ENCODE measurements at regions not wholly inside any gene's neighbourhood (a gene's known extent, or its start where the extent isn't known, plus 50 kb on each side); places are given as distances from the start of the nearest gene placed in this dataset.
A peak's percentile ranks its signal among the peaks of the same experiment; 100 is the strongest.

DNA sequence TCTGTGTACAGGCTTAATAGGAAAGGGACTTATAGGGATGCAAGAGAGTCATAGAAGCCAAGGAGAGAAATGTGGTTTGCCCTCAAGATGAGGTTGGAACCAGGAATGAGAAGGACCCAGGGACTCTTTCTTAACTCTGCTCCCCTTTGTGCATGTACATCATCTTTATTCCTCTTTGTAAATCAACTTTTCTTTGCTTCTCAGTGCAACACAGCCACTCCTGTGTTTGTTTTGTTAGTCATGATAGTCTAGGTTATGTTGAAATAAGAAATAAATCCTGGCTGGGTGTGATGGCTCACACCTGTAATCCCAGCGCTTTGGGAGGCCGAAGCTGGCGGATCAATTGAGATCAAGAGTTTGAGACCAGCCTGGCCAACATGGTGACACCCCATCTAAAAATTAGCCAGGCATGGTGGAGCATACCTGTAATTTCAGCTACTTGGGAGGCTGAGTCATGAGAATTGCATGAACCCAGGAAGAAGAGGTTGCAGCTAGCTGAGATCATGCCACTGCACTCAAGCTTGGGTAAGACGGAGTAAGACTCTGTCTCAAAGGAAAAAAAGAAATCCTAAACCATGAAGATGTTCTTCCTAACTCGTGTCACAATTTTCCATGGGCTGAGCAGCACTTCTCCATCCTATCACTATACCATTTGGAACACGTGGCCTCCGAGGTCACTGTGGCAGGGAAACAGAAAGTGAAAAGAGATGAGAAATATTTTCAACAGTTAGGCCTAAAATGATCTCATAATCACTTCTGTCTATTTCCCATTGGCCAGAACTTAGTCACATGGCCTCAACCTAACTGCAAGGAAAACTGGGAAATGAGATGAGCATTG lies 73.0 kb upstream of the TMEM17 start:
- TF ChIP-seq, protein P1, sequence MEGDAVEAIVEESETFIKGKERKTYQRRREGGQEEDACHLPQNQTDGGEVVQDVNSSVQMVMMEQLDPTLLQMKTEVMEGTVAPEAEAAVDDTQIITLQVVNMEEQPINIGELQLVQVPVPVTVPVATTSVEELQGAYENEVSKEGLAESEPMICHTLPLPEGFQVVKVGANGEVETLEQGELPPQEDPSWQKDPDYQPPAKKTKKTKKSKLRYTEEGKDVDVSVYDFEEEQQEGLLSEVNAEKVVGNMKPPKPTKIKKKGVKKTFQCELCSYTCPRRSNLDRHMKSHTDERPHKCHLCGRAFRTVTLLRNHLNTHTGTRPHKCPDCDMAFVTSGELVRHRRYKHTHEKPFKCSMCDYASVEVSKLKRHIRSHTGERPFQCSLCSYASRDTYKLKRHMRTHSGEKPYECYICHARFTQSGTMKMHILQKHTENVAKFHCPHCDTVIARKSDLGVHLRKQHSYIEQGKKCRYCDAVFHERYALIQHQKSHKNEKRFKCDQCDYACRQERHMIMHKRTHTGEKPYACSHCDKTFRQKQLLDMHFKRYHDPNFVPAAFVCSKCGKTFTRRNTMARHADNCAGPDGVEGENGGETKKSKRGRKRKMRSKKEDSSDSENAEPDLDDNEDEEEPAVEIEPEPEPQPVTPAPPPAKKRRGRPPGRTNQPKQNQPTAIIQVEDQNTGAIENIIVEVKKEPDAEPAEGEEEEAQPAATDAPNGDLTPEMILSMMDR (IDR thresholded peaks at IDR 0.05), result no peak
- no peaks in the 10 kb centered on the region for H3K9me3 ChIP-seq (ENCODE audit: control insufficient read depth, low read length)
- no peak overlapping the region for H3K4me3 ChIP-seq (ENCODE audit: low read depth, low read length)
- H3K4me2 ChIP-seq (ENCODE audit: low read length), result no peak overlapping the region
- no peaks in the 10 kb centered on the region for H3K4me1 ChIP-seq
- H3K9ac ChIP-seq, result no peak overlapping the region
- no peaks in the 10 kb centered on the region for H3K27me3 ChIP-seq (ENCODE audit: control insufficient read depth, insufficient read depth, low read length)
- H3K27ac ChIP-seq, result no peak overlapping the region
- no peak overlapping the region for H2AFZ ChIP-seq
- no peaks in the 10 kb centered on the region for H3K79me2 ChIP-seq
- H3K36me3 ChIP-seq (ENCODE audit: control insufficient read depth, insufficient read depth, low read length), result no peaks in the 10 kb centered on the region

DNA sequence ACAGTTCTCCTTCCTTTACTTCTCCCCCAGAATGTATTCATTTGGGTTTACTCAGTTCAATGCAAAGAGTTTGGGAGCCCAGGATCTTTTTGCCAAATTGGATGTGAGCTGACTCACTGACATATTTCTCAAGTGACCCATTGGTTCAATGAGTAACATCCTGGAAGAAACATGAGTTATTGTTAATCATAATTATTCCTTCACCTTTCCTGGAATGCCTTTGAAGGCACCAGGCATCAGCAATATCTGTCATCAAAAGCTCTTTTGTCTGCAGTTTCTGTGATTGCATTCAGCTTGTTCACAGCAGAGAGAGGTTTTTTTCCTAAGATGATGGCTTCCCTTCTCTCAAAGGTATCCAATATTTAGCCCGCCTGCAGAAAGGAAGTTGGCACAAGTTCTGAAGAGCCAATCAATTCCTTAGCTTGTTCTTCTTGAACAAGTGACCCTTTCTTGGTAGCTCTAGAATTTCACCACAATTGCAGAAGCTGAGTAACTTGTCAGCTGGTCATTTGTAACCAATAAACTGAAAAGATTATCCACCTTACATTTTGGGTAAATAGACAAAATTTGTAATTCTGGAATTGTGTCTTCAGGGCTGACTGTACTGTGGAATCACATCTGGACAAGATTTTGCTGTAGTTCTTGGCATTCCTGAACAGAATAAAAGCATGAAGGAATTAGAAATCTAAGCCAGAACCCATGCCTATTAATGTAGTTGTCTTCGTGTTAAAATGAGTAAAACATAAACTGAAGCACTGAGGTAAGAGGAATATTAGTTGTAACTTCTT lies 72.2 kb upstream of the TMEM17 start:
- Histone ChIP-seq H3K36me3 (ENCODE audit: control insufficient read depth, insufficient read depth, low read length) (no peaks in the 10 kb centered on the region), H3K4me3 (ENCODE audit: low read depth, low read length) (no peak overlapping the region), H3K4me2 (ENCODE audit: low read length) (no peak overlapping the region), H3K27ac (no peak overlapping the region), H3K9me3 (ENCODE audit: control insufficient read depth, low read length) (no peaks in the 10 kb centered on the region), H3K4me1 (no peaks in the 10 kb centered on the region), H2AFZ (peak overlapping the region; percentile 22), H3K27me3 (ENCODE audit: control insufficient read depth, insufficient read depth, low read length) (no peaks in the 10 kb centered on the region), H3K79me2 (no peaks in the 10 kb centered on the region), H3K9ac (no peak overlapping the region)
- TF ChIP-seq, protein P1 (IDR thresholded peaks at IDR 0.05), result no peak

DNA sequence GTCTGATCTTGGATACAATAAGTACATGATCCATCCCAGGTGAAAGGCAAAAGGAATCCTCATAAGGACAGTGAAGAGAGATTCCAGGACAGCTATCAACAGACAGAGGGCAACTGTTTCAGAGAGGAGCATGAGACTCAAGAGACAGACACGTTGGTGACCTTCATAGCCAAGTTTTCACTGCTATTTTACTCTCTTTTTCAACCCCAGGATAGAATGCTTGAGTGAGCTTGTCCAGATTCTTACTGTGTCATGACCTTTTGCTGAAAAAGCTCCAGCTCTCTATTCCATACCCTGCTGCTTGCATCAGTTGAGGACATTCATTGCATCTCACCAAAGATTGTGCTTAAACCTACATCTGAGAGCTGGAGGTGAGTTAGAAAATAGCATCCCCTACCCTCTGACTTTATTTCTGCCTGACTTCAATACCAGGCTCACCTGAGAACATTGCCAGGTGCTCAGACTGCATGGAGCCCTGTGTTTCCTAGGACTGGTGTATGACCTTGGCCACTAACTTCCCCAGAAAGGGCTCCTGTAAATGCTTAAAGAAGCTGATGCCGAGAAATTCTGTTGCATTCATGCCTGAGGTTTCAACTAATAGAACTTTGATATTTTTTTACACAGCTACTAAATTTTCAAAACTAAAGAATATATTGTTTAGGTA lies 70.4 kb upstream of the TMEM17 start:
- no peaks in the 10 kb centered on the region for H3K9me3 ChIP-seq (ENCODE audit: control insufficient read depth, low read length)
- H2AFZ ChIP-seq, result no peak overlapping the region
- H3K4me2 ChIP-seq (ENCODE audit: low read length), result no peak overlapping the region
- no peaks in the 10 kb centered on the region for H3K4me1 ChIP-seq
- no peak overlapping the region for H3K27ac ChIP-seq
- H3K9ac ChIP-seq, result no peak overlapping the region
- H3K4me3 ChIP-seq (ENCODE audit: low read depth, low read length), result no peak overlapping the region
- TF ChIP-seq, protein P1 (IDR thresholded peaks at IDR 0.05), result no peak
- no peaks in the 10 kb centered on the region for H3K27me3 ChIP-seq (ENCODE audit: control insufficient read depth, insufficient read depth, low read length)
- H3K79me2 ChIP-seq, result no peaks in the 10 kb centered on the region
- H3K36me3 ChIP-seq (ENCODE audit: control insufficient read depth, insufficient read depth, low read length), result no peaks in the 10 kb centered on the region

DNA sequence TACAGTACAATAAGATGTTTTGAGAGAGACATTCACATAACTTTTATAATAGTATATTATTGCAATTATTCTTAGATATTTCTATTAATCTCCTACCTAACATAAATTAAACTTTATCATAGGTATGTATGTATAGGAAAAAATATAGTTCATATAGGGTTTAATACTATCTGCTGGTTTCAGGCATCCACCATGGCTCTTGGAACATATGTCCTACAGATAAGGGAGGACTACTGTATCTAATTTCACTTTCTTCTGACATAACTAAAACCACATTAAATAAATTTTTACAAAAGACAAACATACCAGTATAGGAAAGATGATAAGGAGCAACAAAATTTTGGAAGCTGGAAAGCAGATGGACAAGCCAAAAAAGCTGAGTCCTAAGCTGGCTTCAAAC lies 67.9 kb upstream of the TMEM17 start:
- Histone ChIP-seq H3K27me3 (ENCODE audit: control insufficient read depth, insufficient read depth, low read length) (no peaks in the 10 kb centered on the region), H3K9me3 (ENCODE audit: control insufficient read depth, low read length) (no peaks in the 10 kb centered on the region), H3K4me2 (ENCODE audit: low read length) (no peak overlapping the region), H3K4me3 (ENCODE audit: low read depth, low read length) (no peak overlapping the region), H3K9ac (no peak overlapping the region), H3K27ac (no peak overlapping the region), H2AFZ (no peak overlapping the region), H3K4me1 (no peaks in the 10 kb centered on the region), H3K36me3 (ENCODE audit: control insufficient read depth, insufficient read depth, low read length) (no peaks in the 10 kb centered on the region), H3K79me2 (no peaks in the 10 kb centered on the region)
- TF ChIP-seq, protein P1 (IDR thresholded peaks at IDR 0.05), result no peak
